Medulla oblongata (tissue), 1 donor: ENCODE measurements at regions not wholly inside any gene's neighbourhood (a gene's known extent, or its start where the extent isn't known, plus 50 kb on each side); places are given as distances from the start of the nearest gene placed in this dataset.
A peak's percentile ranks its signal among the peaks of the same experiment; 100 is the strongest.
"Not testable (repeated sequence)": the region's sequence is repeated elsewhere in the genome, so short reads cannot be mapped to it uniquely, and the experiment has no call there.

Experiments used
- DNase-seq: peaks from one replicate; pipeline ENCODE4 v3.0.0-alpha.2; 2015; ENCODE audit errors: extremely low spot score

DNA sequence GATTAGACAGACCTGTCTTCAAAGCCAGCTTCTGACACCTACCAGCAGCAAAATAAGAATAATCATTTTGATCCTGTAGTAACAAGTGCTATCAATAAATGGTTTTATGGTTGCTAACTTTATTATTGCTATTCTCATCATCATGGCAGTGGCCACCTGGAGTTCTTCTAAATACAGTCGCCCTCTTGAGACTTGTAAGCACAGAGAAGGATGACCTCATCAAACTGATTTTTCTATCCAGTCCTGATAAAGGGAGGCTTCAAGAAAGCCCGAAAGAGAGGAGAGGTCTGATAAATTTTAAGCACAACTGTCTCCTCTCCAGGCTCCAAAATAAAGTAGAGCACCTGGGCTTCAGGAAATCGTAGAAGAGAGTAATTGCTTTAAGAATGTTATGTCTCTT, 286.4 kb downstream of the USP46 start:
- no peak for DNase-seq

DNA sequence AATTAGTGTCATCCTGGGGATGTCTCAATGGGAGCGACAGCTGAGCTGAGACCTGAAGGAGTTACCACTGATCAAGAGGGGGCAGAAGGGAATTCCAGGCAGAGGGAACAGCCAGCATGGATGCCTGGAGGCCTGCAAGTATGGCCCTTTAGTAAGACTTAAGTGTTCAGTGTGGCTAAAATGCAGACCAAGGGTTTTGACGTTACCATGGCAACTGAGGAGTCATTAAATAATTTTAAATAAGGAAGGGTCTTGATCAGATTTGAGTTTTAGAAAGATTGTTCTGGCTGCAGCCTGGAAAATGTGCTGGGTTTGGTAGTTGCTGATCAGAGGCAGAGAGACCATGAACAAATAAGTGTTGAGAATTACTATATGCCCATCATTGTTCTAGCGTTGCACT, 285.5 kb downstream of the USP46 start:
- no peak for DNase-seq

DNA sequence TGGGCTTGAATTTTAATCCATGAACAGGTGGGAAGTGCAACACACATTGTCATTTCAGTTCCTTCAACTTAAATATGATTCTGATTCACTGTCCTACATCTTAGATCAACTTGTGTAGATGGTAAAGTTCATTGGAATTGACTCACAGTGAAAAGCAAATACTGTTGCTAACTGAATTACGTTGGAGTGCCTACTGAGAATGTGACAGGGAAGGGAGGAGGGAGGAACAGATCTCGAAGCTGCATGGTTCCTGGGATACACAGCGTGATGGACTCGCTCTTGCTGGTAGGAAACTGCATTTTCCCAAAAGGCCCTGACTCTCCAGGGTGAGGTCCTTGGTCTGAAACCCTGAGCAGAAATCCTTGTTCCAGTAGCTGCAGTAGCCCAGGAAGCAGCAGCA, 284.2 kb downstream of the USP46 start:
- no peak for DNase-seq

DNA sequence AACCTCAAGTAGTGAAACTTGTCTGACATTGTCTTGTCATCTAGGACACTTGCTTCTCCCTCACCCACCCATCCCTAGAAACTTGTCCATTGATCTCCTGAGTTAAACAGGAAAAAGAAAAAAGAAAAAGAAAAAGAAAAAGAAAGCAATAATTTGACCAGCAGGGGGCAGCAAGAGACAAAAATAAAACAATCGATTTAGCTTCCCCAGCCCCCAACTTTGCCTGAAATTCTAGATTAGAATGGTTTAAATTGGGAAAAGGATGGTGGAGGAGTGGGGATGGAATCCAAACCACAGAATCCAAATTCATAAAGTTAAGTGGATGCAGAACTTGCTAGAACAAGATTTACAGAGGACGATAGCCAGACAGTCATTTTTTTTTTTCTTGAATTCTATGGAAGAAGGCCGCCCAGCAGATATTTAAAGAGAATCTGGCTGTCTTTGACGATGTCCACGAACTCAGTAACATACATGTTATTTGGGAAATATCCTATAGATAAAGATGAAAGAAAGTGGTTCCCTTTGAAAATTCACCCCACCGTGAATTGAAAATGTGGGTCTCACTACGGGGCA, 282.9 kb downstream of the USP46 start:
- peak; percentile 73 for DNase-seq

DNA sequence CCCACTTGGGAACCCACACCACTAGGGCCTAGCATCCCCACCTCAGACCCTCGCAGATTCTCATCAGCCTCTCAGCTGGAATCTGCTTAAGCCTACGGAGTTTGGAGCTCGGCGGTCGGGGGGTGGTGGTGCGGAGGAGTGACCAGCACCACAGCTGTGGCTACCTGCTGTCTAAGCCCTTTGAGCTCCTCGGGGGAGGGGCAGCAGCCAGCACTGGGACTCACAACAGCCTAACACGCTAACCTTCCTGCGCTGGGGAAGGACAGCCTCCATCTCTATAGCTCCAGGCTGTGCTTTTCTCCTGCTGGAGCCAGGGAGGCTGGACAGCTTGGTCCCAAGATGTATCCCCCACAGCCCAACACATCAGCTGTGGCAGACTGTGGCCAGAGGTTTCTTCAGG, 281.5 kb downstream of the USP46 start:
- DNase-seq, result no peak

DNA sequence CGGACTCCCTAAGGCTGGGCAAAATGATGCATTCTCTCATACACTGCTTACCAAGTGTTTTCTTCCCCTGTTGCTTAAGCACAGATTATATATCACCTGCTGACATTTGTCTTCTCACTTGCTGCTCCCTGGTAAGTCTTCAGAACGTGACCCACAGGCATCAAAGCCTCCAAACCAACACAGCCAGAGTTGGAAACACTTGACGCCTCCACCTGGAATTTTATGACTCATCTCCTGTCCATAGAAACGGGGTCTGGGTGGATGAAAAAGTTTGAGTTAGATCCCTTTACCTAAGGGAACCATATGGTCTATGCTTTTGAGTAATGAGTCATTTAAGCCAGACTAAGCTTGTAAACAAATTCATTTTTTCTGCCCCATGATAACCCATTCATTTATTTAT, 251.6 kb downstream of the USP46 start:
- DNase-seq, result no peak

DNA sequence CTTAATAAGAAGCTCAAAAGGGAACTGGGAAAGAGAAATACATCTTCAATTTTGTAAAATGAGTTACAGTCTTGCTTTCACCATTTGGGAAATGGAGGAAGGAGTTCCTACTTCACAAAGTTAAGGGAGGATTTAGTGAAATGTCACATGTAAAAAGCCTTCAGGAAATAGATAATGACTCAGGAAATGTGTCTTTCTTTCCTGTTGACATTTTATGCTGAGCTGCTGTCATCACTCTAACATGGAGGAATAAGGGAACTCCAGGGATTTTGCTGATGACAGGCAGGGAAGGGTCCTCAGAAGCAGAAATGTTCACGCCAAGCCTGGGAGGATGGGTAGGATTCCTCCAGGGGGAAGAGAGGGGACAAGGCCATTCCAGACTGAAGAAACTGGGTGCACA, 251.1 kb downstream of the USP46 start:
- no peak for DNase-seq

DNA sequence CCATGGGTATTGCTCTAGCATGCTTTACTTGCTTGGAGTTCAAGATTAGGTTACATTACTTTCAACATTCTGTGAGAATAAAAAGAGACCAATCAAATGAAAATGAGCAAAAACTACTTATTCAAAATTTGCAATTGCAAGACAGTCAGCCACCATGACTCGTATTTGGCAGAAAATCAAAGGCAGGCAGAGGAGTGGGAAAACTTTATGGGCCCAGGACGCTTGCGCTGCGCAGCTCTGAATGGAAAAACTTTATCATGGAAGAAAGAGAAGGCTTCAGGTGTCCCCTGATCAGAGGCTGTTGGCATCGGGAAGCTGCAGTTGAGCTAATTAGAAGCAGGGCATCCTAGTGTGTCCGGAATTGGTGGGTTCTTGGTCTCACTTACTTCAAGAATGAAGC, 250.6 kb downstream of the USP46 start:
- DNase-seq, result no peak

DNA sequence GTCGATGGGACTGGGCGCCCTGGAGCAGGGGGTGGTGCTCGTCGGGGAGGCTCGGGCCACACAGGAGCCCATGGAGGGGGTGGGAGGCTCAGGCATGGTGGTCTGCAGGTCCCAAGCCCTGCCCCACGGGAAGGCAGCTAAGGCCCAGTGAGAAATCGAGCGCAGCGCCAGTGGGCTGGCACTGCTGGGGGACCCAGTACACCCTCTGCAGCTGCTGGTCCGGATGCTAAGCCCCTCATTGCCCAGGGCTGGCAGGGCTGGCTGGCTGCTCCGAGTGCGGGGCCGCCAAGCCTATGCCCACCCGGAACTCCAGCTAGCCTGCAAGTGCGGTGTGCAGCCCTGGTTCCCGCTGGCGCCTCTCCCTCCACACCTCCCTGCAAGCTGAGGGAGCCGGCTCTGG, 249.3 kb downstream of the USP46 start:
- not testable (repeated sequence) for DNase-seq

DNA sequence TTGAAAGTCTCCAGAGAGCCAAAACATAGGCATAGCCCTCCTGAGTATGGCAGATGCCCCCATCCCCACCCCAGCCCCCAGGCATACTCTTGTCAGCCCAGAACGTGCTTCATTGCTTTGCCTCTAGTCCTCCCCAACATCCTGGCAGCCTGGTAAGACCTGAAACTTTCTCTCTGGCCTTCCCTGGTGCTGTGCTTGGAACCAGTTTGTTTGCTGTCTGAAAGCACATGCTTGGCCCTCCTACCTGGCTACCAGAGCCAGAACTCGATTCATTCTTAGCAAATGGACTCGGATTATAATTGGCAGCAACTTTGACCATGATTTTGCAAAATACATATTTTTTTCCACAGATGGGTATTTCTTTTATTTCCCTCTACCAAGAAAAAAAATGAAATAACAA, 248.1 kb downstream of the USP46 start:
- no peak for DNase-seq

DNA sequence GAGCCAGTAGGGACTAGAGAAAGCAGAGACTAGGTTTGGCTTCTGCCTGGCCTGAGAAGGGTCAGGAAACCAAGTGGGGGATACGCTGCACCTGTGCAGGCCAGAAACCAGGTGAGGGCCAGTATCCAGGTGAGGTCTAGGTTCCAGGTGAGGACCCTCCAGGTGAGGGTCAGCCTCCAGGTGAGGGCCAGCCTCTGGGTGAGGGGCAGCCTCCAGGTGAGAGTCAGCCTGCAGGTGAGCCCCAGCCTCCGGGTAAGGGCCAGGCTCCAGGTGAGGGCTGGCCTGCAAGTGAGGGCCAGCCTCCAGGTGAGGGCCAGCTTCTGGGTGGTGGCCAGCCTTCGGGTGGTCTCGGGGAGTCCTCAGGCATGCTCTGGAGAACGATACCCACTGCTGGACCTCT, 238.8 kb downstream of the USP46 start:
- no peak for DNase-seq

DNA sequence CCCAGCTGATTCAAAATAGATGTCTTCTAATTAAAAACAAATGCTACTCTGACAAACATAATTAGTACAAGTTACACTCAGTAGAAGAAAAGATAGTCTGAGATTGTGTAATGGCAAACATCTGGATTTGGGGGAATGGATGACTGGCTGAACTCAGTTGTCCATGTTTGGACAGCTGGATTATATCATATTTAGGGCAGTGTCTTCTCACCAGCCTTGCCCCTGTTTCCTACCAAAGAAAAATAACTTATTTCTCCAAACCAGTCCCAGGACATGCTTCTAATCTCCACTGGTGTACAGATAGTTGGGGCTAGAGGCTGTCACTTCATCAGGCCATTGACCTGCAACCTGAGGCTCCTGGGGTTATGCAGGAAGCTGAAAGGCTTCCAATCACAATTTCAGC, 237.3 kb downstream of the USP46 start:
- DNase-seq, result no peak

DNA sequence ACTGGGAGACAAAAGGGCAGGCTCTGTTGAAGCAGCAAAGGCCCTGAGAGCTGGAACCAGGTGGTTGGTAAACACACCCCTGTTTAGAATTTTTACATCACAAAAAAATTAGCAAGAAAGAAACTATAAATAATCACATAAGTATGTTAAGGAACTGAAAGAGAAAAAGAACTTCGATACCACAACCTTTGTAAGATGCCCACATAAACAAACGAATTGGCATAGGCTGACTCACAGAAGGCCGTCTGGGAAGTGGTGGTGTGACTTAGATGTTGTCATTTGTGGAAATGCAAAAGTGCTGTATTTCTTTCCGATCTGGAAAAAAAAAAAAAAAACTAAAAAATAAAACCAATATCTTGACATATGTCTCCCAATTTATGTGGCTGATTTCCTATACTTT, 235.1 kb downstream of the USP46 start:
- no peak for DNase-seq

DNA sequence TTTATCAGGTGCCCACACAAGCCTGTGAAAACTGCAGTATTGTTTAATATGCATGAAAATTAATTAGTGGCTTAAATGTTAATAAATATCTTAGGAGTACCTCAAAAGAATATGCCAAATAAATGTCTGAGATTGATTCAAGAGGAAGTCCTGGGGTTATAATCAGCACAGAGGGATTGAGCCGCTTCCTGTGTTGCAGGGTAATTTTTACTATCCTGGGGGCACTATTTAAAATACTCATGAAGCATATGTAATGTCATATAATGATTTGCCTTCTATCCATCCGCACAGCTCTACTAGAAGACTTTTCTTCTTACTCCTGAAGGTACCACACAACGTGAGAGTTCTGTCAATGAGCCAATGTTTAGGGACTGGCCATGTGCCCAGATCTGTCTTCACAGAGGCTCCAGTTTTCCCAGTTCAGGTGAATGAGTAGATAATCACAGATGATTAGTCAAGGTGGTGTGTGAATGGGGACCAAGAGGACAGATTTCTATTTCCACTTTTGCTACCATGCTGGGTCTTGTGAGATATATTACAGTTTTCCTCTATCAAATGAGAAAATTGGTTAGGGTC, 233.3 kb downstream of the USP46 start:
- no peak for DNase-seq

DNA sequence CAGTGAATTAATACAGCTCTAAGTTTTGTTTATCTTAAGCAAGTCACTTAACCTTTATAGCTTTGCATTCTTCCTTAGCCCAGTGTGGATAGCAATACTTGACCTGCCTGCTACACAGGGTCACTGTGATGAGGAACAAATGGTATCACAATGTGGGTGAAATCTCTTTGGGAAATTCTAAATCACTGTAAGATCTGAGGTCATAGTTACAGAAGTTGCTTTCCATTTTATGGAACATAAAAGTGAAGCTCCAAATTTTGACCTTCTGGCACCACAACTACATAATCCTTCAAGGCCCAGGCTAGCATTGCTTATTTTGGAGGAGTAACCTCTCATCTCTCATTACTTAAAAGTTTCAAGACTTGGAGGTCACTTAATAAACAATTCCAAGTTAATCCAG, 227.7 kb downstream of the USP46 start:
- no peak for DNase-seq

DNA sequence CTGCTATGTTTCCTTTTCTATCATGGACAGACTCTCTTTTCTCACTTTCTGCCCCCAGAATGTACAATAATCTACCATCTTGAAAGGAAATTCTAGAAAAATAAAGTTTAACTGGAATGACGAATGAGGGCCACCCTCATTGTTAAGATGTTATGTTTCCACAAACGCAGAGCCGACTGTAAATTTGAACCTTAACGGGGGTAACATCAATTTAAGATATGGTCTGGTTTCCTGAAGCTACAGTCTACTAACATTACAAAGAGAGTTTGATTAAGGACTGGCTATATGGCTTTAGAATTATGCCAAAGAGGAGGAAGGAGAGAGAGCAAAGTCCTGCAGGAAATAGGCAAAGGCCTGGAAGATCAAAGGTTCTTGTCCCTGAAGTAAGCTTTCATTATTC, 227.2 kb downstream of the USP46 start:
- DNase-seq, result no peak

DNA sequence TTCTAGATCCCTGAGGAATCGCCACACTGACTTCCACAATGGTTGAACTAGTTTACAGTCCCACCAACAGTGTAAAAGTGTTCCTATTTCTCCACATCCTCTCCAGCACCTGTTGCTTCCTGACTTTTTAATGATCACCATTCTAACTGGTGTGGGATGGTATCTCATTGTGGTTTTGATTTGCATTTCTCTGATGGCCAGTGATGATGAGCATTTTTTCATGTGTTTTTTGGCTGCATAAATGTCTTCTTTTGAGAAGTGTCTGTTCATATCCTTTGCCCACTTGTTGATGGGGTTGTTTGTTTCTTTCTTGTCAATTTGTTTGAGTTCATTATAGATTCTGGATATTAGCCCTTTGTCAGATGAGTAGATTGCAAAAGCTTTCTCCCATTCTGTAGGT, 216.6 kb downstream of the USP46 start:
- not testable (repeated sequence) for DNase-seq

DNA sequence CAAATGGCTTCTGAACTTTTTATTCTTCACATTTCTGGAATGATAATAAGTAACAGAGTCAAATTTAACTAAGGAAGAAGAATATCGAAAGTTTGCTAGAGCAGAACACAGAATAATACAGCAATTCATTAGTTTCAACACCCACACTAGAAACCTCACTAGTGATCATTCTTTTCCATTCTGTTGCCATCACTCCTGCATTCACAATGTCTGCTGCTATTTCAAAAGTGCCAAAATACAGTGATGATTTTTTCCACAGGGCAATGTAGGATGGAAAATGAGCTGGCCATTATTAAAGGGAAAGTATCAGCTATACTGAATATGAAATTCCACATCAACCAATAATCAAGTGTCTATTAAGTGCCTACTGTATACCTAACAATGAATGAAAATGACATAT, 186.7 kb downstream of the USP46 start:
- DNase-seq, result no peak

DNA sequence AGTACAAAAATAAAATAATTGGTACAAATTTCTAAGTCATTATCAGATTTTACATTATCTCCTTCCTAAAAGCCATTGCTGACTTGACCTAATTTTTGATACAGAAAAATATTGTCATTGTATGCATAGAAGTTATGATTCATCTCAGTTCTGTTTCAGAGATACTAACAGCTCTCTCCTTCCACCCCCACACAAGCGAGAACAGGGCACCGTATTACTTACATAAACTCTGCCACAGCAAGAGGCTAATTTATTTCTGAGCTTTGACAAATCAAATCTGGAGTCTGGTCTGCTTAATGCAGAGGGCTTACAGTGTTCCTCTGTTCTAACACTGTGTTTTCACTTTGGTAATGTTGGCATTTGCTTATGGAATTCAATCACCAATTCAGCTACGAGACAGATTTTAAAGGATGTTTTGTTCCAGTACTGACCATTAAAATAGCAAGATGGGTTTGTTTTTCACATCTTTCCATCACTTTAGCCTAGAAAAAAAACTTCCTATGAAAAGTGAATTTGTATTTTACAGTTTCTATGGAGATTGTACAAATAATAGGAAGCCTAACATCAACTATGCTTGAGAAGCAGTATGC, 181.8 kb downstream of the USP46 start:
- DNase-seq, result no peak

DNA sequence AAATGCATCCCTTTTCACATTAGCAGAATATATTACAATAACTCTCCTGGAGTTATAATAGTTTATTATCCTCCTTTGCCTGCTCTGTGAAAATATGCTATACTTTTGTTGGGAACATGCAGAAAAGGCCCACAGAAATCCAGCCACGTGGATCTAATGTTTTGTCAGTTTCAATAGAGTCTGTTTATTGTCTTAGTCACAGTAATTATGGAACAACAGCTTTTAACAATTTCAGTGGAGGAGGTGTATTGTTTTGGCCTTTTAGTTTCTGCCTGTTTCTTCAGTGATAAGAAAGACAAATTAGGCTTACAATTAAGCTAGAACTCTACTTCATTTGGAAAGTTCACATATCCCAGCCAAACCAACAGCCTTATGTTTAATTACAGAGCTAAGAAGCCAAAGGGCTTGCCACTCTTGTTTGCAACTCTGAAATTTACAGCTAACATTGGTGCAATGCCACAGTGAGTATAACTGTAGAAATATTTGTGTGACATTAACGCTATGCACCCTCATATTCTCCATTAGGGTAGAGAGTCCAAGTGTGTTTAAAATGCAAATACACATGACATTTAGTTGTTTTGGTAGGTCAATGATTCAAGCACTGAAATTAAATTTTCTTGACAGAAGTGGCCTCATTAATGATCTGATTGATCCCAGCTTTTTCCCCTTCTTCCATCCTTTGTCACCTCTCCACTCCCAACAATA, 175.8 kb downstream of the USP46 start:
- DNase-seq, result no peak

DNA sequence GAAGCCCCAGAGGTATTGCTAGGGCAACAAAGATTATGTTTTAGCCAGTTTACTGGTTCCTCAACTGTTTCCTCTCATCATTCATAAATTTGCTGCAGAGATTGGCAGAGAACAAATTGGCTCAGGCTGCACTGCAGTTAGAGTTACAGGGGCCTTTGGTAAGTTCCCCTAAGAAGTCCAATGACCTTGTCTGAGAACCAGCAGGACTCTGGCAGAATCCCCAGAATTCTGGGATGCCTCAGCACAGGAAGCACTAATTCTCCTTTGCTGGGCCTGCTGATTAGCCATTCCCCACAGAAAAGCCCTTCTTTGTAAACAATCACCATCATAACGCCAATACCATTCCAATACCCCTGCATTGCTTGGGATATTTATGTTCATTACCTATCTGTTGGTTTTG, 151.3 kb downstream of the USP46 start:
- DNase-seq, result peak; percentile 48

DNA sequence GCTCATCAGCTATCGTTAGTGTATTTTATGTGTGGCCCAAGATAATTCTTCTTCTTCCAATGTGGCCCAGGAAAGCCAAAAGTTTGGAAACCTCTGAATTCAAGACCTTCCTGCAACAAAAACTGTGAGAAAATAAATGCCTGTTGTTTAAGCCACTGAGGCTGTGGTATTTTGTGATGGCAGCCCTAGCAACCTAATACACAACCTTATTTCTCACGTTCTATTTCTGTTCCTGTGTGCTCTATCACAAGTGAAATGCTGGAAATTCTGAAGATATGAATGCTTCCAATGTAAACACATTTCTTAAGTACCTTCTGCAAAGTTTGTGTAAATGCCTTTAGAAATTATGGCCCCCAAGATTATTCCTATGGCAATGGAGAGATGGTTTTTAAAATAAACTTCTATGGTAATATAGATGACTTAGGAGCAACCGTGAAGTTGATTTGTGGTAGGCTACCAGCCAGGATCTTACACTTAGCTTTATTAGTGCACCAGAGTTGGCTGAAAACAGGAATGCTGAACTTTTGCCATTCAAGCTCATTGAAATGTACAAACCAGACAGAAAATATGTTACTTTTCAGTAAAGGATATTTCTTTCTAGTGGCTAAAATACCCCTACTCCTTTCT, 148.0 kb downstream of the USP46 start:
- no peak for DNase-seq

DNA sequence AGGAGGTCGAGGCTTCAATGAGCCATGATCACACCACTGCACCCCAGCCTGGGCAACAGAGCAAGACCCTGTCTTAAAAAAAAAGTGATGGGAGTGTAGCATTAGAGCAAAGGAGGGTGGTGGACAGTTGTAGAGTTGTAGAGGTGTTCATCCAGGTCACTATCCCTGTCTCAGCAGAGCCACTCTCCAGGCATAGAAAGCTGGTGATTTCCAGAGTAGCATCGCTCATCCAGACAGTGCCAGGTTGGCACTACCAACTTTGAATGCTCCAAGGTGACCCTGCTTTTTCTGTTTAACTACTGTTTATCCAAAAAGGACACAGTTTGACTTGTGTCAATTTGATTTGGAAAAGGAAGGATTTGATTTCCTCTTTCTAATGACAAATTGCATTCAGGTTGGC, 147.3 kb downstream of the USP46 start:
- DNase-seq, result no peak
